ENCODE measurements at regions not wholly inside any gene's neighbourhood (a gene's known extent, or its start where the extent isn't known, plus 50 kb on each side); places are given as distances from the start of the nearest gene placed in this dataset.

DNA sequence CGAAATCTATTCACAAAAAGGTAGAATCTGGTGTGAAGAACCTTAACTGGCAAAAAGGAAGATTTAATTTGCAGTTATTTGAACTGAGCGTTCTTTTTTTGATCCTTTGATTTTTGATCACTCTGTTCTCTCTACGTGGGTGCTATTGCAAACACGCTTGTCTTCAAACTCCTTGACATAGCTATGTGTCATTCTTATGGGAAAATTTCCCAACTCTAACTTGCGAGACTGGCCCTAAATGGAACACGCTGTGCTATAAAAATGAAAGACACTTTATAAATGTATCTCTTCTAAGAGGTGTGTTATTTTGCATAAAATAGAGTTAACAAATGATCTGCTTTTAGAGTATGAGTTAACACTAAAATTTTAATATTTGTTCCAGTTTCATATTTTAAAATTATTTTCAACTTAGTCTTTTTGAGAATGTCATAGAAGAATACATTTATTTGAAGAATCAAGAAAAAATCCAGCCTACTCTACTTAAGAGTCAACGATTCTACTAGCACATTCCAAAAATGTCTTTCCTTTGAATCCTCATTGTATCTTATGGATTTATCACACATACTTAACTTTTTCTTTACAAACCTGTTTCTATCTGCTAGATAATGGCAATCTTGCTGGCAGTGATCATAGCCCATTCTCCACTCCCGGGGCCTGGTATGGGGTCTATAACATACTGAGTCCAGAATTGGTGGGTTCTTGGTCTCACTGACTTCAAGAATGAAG, 610.0 kb upstream of the TBL1XR1 start:
- TF ChIP-seq, protein P1, sequence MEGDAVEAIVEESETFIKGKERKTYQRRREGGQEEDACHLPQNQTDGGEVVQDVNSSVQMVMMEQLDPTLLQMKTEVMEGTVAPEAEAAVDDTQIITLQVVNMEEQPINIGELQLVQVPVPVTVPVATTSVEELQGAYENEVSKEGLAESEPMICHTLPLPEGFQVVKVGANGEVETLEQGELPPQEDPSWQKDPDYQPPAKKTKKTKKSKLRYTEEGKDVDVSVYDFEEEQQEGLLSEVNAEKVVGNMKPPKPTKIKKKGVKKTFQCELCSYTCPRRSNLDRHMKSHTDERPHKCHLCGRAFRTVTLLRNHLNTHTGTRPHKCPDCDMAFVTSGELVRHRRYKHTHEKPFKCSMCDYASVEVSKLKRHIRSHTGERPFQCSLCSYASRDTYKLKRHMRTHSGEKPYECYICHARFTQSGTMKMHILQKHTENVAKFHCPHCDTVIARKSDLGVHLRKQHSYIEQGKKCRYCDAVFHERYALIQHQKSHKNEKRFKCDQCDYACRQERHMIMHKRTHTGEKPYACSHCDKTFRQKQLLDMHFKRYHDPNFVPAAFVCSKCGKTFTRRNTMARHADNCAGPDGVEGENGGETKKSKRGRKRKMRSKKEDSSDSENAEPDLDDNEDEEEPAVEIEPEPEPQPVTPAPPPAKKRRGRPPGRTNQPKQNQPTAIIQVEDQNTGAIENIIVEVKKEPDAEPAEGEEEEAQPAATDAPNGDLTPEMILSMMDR (conservative IDR thresholded peaks at IDR 0.05; ENCODE audit: low read depth, low read length): no peak
- TF ChIP-seq EZH2 (IDR thresholded peaks at IDR 0.05; ENCODE audit: borderline replicate concordance, low read depth, low read length, poor library complexity, severe bottlenecking): no peak

Measured in A673 (cell line).